NCI-H1092 treated with DMSO at 0.1 percent for 48 hours (cell line): ENCODE measurements at regions not wholly inside any gene's neighbourhood (a gene's known extent, or its start where the extent isn't known, plus 50 kb on each side); places are given as distances from the start of the nearest gene placed in this dataset.

ENCODE experiments used
- DNase-seq: peaks from one replicate; lab custom pipeline; 2025; lab: John Stamatoyannopoulos, UW

GRCh38 chr6:144724818-144725217, 439.7 kb downstream of the UTRN start:
- no peak for DNase-seq

GRCh38 chr6:144725736-144726522, 440.8 kb downstream of the UTRN start:
- DNase-seq = no peak

- DNase-seq = no peak
Measured at GRCh38 chr6:144728804-144729203, 443.7 kb downstream of the UTRN start.

GRCh38 chr6:144729502-144729901, 444.4 kb downstream of the UTRN start:
- no peak for DNase-seq

- DNase-seq = no peak
Measured at GRCh38 chr6:144730088-144730645, 445.0 kb downstream of the UTRN start.

GRCh38 chr6:144731229-144731628, 446.1 kb downstream of the UTRN start:
- no peak for DNase-seq

GRCh38 chr6:144736763-144737162, 451.6 kb downstream of the UTRN start:
- DNase-seq = no peak

- DNase-seq = no peak
Measured at GRCh38 chr6:144737998-144738397, 452.9 kb downstream of the UTRN start.

GRCh38 chr6:144739873-144740272, 454.7 kb downstream of the UTRN start:
- no peak for DNase-seq

- DNase-seq = peak; percentile 11
Measured at GRCh38 chr6:144741659-144742058, 456.5 kb downstream of the UTRN start.

GRCh38 chr6:144742779-144743178, 457.6 kb downstream of the UTRN start:
- no peak for DNase-seq

- peak; percentile 61 for DNase-seq
Measured at GRCh38 chr6:144744720-144745119, 459.6 kb downstream of the UTRN start.

- peak; percentile 49 for DNase-seq
Measured at GRCh38 chr6:144745439-144745838, 460.3 kb downstream of the UTRN start.

GRCh38 chr6:144746902-144747469, 461.9 kb downstream of the UTRN start:
- no peak for DNase-seq

- peak; percentile 89 for DNase-seq
Measured at GRCh38 chr6:144749263-144749662, 464.1 kb downstream of the UTRN start.

GRCh38 chr6:144753023-144753705, 468.0 kb downstream of the UTRN start:
- DNase-seq = no peak

- peak; percentile 35 for DNase-seq
Measured at GRCh38 chr6:144756469-144756868, 471.3 kb downstream of the UTRN start.

- DNase-seq = peak; percentile 22
Measured at GRCh38 chr6:144757299-144757698, 472.2 kb downstream of the UTRN start.

- peak; percentile 65 for DNase-seq
Measured at GRCh38 chr6:144757730-144758129, 472.6 kb downstream of the UTRN start.

- DNase-seq = no peak
Measured at GRCh38 chr6:144758602-144759001, 473.5 kb downstream of the UTRN start.

GRCh38 chr6:144762469-144762868, 477.3 kb downstream of the UTRN start:
- no peak for DNase-seq

- DNase-seq = no peak
Measured at GRCh38 chr6:144767051-144767450, 481.9 kb downstream of the UTRN start.

GRCh38 chr6:144768551-144769075, 483.5 kb downstream of the UTRN start:
- DNase-seq = peak; percentile 65
